Fibroblast of mammary gland (primary cell): ENCODE measurements at regions not wholly inside any gene's neighbourhood (a gene's known extent, or its start where the extent isn't known, plus 50 kb on each side); places are given as distances from the start of the nearest gene placed in this dataset.
"Not testable (repeated sequence)": the region's sequence is repeated elsewhere in the genome, so short reads cannot be mapped to it uniquely, and the experiment has no call there.

Experiments
- DNase-seq: peaks from one replicate; pipeline ENCODE4 v3.0.0-alpha.2; 2010; ENCODE audit warnings: low read depth
- H3K4me3 ChIP-seq: 2 replicates; pipeline ENCODE4 v1.5.1; 2011; ENCODE audit warnings: low read depth, mild to moderate bottlenecking, low read length, moderate library complexity; ENCODE audit not compliant: control insufficient read depth
- CTCF ChIP-seq: conservative IDR thresholded peaks from 2 replicates; pipeline ENCODE4 v1.5.1; 2011; ENCODE audit warnings: low read depth, low read length, inconsistent platforms; ENCODE audit not compliant: control insufficient read depth, insufficient read depth

- no peak overlapping the region for H3K4me3 ChIP-seq
- no peak for DNase-seq
- TF ChIP-seq CTCF: no peak
These were observed 209.4 kb upstream of the FOXK1 start for GRCh38 chr7:4472728-4473127.

GRCh38 chr7:4479367-4480039 lies 202.6 kb upstream of the FOXK1 start:
- peak; percentile 31 for DNase-seq
- H3K4me3 ChIP-seq: no peak overlapping the region
- TF ChIP-seq CTCF: peak; percentile 27

DNA sequence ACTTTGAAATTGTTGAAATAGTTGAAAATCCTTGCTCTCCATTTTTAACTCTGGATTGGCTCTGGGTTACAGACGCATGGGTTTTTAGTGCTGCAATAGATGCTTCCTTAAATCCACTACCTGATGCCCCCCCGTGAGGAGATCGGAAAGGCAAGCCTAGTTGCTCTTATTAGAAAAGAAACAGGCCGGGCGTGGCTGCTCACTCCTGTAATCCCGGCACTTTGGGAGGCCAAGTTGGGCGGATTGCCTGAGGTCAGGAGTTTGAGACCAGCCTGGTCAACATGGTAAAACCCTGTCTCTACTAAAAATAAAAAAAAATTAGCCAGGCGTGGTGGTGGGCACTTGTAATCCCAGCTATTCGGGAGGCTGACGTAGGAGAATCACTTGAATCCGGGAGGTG lies 202.0 kb upstream of the FOXK1 start:
- not testable (repeated sequence) for DNase-seq, H3K4me3 ChIP-seq

- no peak for TF ChIP-seq CTCF
- DNase-seq: no peak
- H3K4me3 ChIP-seq: no peak overlapping the region
These were observed 198.2 kb upstream of the FOXK1 start for GRCh38 chr7:4483851-4484250.

GRCh38 chr7:4484545-4484944 lies 197.6 kb upstream of the FOXK1 start:
- TF ChIP-seq CTCF: no peak
- no peak overlapping the region for H3K4me3 ChIP-seq
- no peak for DNase-seq

DNA sequence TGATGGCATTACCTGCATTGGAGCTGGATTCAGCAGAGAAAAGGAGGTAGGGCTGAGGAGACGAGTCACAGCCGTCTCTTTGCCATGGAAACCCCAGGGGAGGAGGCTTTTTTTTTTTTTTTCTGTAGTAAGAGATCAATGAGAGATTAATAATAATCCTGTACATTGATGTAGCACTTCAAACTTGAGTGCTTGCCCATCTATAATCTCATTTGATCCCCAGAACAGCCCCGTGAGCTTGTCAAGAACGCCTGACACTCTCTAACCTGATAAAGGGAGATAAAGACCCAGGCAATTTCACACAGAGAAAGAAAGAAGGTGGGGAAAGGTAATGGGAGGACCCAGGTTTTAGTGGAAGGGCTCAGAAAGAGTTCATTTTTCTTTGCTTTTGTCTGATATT lies 195.2 kb upstream of the FOXK1 start:
- DNase-seq: no peak
- no peak for TF ChIP-seq CTCF
- H3K4me3 ChIP-seq: no peak overlapping the region

GRCh38 chr7:4496911-4497310 lies 185.2 kb upstream of the FOXK1 start:
- H3K4me3 ChIP-seq, DNase-seq: not testable (repeated sequence)

DNA sequence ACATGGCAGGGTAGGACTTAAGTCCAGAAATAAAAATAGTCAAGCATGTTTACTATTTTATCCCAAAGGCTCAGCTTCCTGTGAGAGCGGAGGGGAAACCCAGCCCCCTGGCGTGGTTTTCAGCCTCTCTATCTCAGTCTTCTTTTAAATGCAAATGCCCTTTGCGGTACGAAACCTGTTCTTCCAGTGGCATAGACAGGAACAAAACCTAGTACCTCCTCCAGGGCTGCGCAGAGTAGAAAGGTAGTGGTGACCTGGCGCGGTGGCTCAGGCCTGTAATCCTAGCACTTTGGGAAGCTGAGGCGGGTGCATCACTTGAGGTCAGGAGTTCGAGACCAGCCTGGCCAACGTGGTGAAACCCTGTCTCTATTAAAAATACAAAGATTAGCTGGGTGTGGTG lies 181.3 kb upstream of the FOXK1 start:
- TF ChIP-seq CTCF: no peak
- H3K4me3 ChIP-seq: no peak overlapping the region
- no peak for DNase-seq

GRCh38 chr7:4507886-4508285 lies 174.2 kb upstream of the FOXK1 start:
- DNase-seq, H3K4me3 ChIP-seq: not testable (repeated sequence)
